ENCODE measurements at regions not wholly inside any gene's neighbourhood (a gene's known extent, or its start where the extent isn't known, plus 50 kb on each side); places are given as distances from the start of the nearest gene placed in this dataset.

DNA sequence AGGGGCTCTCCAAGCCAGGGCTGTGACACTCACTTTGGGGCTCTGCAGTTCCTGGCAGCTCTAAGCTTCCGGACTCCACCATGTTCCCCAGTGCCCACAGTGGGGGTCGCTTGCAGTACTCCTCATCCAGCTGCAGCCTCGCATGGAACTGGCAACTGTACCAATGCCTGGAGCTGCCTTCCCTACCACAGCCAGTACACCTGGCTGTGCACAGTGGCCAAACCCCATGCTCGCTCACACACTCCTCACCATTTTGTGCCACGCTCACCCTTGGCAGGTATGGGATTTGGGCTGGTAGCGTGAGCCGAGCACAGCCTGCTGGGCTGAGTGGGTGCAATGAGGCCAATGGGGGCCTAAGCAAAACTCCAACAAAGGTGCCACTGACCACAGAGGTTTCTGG, 1369.9 kb downstream of the KCNT2 start:
- no peaks in the 10 kb centered on the region for H3K4me1 ChIP-seq
- no peak overlapping the region for H3K4me3 ChIP-seq
- no peak for DNase-seq (ENCODE audit: low spot score in 2 of 2)

DNA sequence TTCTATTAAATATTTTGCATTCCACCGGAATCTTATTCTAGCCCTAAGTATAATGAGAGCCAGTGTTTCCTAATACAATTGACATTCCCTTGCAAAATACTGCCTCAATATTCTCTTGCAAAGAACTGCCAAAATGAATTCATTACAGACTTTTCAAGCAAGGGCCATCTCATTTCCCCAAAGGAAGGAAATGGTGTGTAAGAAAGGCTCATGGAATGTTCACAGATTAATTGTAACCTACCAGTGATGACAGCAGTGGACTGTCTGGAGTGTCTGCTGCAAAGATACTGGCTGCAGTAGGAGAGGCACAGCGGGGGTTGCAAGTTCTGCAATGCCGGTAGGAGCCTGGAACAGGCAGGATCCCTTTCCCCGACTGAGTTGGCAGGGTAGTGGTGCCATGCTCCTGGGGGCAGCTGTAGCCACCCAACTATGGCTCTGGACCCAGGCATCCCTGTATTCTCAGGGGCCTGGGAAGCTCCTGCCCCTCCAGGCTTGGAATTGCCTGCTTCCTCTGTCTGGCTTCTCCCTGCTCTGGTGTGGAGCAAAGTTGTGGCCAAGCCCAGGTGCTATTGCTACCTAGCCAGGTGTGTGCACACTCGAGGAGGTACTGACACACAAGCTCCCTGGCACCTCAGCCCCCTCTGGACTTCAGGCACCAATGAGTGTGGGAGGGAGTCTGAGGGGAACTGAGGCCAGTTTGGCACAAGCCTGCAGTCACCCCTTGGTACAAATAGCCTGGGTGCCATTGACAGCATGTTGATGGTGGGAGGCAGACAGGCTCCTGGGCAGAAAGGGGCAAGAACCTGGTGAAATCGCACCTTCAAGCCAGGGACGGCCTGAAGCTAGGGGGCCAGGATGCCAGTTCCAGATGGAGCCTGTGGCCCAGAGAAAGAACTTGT, 1371.0 kb downstream of the KCNT2 start:
- TF ChIP-seq EP300 (IDR thresholded peaks at IDR 0.05) = no peak
- TF ChIP-seq, protein P1, sequence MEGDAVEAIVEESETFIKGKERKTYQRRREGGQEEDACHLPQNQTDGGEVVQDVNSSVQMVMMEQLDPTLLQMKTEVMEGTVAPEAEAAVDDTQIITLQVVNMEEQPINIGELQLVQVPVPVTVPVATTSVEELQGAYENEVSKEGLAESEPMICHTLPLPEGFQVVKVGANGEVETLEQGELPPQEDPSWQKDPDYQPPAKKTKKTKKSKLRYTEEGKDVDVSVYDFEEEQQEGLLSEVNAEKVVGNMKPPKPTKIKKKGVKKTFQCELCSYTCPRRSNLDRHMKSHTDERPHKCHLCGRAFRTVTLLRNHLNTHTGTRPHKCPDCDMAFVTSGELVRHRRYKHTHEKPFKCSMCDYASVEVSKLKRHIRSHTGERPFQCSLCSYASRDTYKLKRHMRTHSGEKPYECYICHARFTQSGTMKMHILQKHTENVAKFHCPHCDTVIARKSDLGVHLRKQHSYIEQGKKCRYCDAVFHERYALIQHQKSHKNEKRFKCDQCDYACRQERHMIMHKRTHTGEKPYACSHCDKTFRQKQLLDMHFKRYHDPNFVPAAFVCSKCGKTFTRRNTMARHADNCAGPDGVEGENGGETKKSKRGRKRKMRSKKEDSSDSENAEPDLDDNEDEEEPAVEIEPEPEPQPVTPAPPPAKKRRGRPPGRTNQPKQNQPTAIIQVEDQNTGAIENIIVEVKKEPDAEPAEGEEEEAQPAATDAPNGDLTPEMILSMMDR (IDR thresholded peaks at IDR 0.05) = no peak
- TF ChIP-seq POLR2A (IDR thresholded peaks at IDR 0.05) = no peak
- H3K36me3 ChIP-seq = no peaks in the 10 kb centered on the region
- 72 to 74% methylated on average over 7 of the region's 7 CpGs for WGBS, 2 donors
- H3K4me1 ChIP-seq = no peaks in the 10 kb centered on the region
- DNase-seq (ENCODE audit: low spot score in 2 of 2) = no peak
- H3K27ac ChIP-seq = no peak overlapping the region
- H3K4me3 ChIP-seq = no peak overlapping the region
- no peaks in the 10 kb centered on the region for H3K27me3 ChIP-seq
- peaks cover 0 to 14% (median 0%) of the 10 kb centered on the region in 4 donors for H3K9me3 ChIP-seq

More for the DNA sequence above, 1369.9 kb downstream of the KCNT2 start:
- Histone ChIP-seq H3K27me3 (no peaks in the 10 kb centered on the region), H3K36me3 (no peaks in the 10 kb centered on the region), H3K9me3 (peaks cover 0 to 14% (median 0%) of the 10 kb centered on the region in 4 donors), H3K27ac (no peak overlapping the region)
- no peak for TF ChIP-seq POLR2A (IDR thresholded peaks at IDR 0.05)
- TF ChIP-seq, protein P1 (IDR thresholded peaks at IDR 0.05) = no peak
- no peak for TF ChIP-seq EP300 (IDR thresholded peaks at IDR 0.05)
- 93 to 94% methylated on average over 5 to 7 of the region's 7 CpGs for WGBS, 2 donors

DNA sequence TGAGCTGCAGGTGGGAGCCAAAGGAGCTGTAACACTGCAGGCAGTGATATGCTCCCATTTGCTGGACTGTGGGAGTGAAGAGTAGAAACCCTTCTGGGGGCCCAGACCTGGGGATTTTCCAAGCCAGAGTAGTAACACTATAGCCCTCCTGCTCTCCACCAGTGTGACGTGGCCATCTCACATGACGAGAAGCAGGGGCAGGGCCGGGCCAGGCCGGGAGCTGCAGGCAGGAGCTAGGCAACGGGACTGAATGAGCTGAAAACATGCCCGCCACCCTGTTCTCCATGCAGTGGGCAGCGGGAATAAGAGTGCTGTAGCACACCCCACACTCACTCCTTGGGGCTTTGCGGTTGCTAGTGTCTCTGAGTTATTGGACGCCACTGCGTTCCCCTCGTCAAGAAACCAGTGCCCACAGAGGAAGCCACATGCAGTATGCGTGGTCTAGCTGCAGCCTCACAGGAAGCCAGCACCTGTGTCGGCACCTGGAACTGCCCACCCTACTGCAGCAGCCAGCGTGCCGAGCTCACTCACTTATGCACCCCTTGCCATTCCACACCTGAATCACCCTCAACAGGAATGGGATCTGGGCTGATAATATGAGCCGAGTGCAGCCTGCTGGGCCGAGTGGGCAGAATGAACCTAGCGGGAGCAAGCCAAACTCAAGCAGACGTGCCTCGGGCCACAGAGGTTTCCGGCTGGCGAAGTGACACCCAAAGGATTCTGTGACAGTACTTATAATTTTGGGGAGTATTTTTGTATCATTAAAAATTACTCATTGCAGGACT, 1389.6 kb downstream of the KCNT2 start:
- TF ChIP-seq POLR2A (IDR thresholded peaks at IDR 0.05) = no peak
- TF ChIP-seq, protein P1 (IDR thresholded peaks at IDR 0.05) = no peak
- no peak for TF ChIP-seq EP300 (IDR thresholded peaks at IDR 0.05)

DNA sequence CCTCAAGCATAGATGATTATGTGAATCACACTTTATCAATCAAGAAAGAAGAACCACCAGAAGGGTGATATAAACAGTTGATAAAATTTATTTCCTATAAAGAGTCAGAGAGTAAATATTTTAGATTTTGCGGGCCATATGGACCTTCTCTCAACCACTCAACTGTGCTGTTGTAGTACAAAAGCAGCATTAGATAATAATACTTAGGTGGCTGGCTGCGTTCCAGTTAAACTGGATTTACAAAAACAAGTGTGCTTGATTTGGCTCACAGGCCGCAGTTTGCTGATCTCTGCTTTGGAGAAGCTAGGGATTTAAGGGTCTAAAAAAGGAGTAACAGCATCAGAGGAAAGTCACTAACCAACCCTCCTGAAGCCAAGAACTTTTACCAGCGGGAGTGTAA, 1406.0 kb downstream of the KCNT2 start:
- TF ChIP-seq EP300 (IDR thresholded peaks at IDR 0.05) (no peak), POLR2A (IDR thresholded peaks at IDR 0.05) (no peak)
- TF ChIP-seq, protein P1 (IDR thresholded peaks at IDR 0.05) = no peak
- DNase-seq (ENCODE audit: low spot score in 2 of 2) = no peak
- no peaks in the 10 kb centered on the region for H3K9me3 ChIP-seq
- H3K36me3 ChIP-seq = no peaks in the 10 kb centered on the region
- H3K4me3 ChIP-seq = no peak overlapping the region
- 58 to 65% methylated on average over 4 of the region's 4 CpGs for WGBS, 2 donors
- no peaks in the 10 kb centered on the region for H3K27me3 ChIP-seq
- H3K27ac ChIP-seq = no peak overlapping the region
- H3K4me1 ChIP-seq = no peaks in the 10 kb centered on the region

More for the DNA sequence above, 1389.6 kb downstream of the KCNT2 start:
- Histone ChIP-seq H3K27ac (no peak overlapping the region), H3K9me3 (peaks cover 0 to 7% (median 0%) of the 10 kb centered on the region in 4 donors), H3K4me3 (no peak overlapping the region), H3K4me1 (no peaks in the 10 kb centered on the region), H3K27me3 (no peaks in the 10 kb centered on the region), H3K36me3 (no peaks in the 10 kb centered on the region)
- 90 to 97% methylated on average over 22 of the region's 22 CpGs for WGBS, 2 donors
- no peak for DNase-seq (ENCODE audit: low spot score in 2 of 2)

DNA sequence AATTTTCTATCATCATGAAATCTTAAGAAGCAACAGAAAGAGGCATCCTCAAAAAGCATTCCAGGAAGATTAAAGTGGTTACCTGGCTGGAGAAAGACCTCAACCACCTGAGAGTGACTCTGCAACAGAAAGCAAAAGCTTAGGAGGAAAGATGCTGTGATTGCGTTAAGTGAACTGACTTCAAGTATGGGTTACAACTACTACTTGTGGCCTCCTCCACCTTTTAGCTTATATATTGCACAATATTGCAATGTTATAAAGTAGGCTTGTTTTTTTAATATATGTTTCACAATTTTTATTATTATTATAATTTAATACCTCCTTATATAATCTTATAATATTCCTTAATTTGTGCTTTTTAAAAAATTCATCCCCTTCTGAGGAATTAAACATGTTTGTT, 1407.5 kb downstream of the KCNT2 start:
- DNase-seq (ENCODE audit: low spot score in 2 of 2) = no peak
- no peaks in the 10 kb centered on the region for H3K27me3 ChIP-seq
- WGBS, 2 donors = 92 to 96% methylated on average over 1 of the region's 1 CpG
- no peaks in the 10 kb centered on the region for H3K4me1 ChIP-seq
- TF ChIP-seq, protein P1 (IDR thresholded peaks at IDR 0.05) = no peak
- no peak for TF ChIP-seq POLR2A (IDR thresholded peaks at IDR 0.05)
- TF ChIP-seq EP300 (IDR thresholded peaks at IDR 0.05) = no peak
- H3K36me3 ChIP-seq = no peaks in the 10 kb centered on the region
- H3K4me3 ChIP-seq = no peak overlapping the region
- H3K27ac ChIP-seq = no peak overlapping the region
- H3K9me3 ChIP-seq = no peaks in the 10 kb centered on the region
